ENCODE measurements at regions not wholly inside any gene's neighbourhood (a gene's known extent, or its start where the extent isn't known, plus 50 kb on each side); places are given as distances from the start of the nearest gene placed in this dataset.

GRCh38 chr11:115869780-115870431 lies 365.7 kb upstream of the CADM1 start:
- H2AFZ ChIP-seq (replicated peaks), result peak overlapping the region; percentile 70
- peaks cover 7% of the 10 kb centered on the region for H3K9me3 Mint-ChIP-seq
- H3K36me3 ChIP-seq, result no peaks in the 10 kb centered on the region
- H3K4me2 ChIP-seq, result peak overlapping the region; percentile 25
- H3K9ac ChIP-seq, result no peak overlapping the region
- H3F3A ChIP-seq (ENCODE audit: low read depth), result no peaks in the 10 kb centered on the region
- H3K4me1 ChIP-seq, result peaks cover 18% of the 10 kb centered on the region
- H3K4me3 Mint-ChIP-seq, result no peak overlapping the region
- no peaks in the 10 kb centered on the region for H3K9me3 ChIP-seq (ENCODE audit: low read depth)
- peak; percentile 59 for DNase-seq (ENCODE audit: low spot score)
- H3K27me3 ChIP-seq, result no peaks in the 10 kb centered on the region
- H3K4me1 Mint-ChIP-seq, result peaks cover 32% of the 10 kb centered on the region
- H3K36me3 Mint-ChIP-seq, result no peaks in the 10 kb centered on the region
- no peak overlapping the region for H3K4me3 ChIP-seq
- no peak for TF ChIP-seq EZH2phosphoT487 (IDR thresholded peaks at IDR 0.05)
- TF ChIP-seq EZH2 (IDR thresholded peaks at IDR 0.05), result no peak
- TF ChIP-seq CTCF (IDR thresholded peaks at IDR 0.05), result peak; percentile 69
- peaks cover 4% of the 10 kb centered on the region for H3K27me3 Mint-ChIP-seq (ENCODE audit: insufficient read depth, low read depth)
- no peak overlapping the region for H3K27ac Mint-ChIP-seq
- H3K27ac ChIP-seq, result no peak overlapping the region
- H3K79me2 ChIP-seq (ENCODE audit: low read depth), result no peaks in the 10 kb centered on the region
- no peaks in the 10 kb centered on the region for H4K20me1 ChIP-seq (ENCODE audit: low read depth)

- peaks cover 18% of the 10 kb centered on the region for H3K4me1 ChIP-seq
- no peaks in the 10 kb centered on the region for H3F3A ChIP-seq (ENCODE audit: low read depth)
- Mint-ChIP-seq H3K4me3 (no peak overlapping the region), H3K36me3 (no peaks in the 10 kb centered on the region), H3K27me3 (ENCODE audit: insufficient read depth, low read depth) (peaks cover 4% of the 10 kb centered on the region), H3K9me3 (peaks cover 7% of the 10 kb centered on the region), H3K27ac (no peak overlapping the region), H3K4me1 (peaks cover 32% of the 10 kb centered on the region)
- H3K36me3 ChIP-seq, result no peaks in the 10 kb centered on the region
- no peak for DNase-seq (ENCODE audit: low spot score)
- no peak for TF ChIP-seq EZH2 (IDR thresholded peaks at IDR 0.05)
- no peak for TF ChIP-seq EZH2phosphoT487 (IDR thresholded peaks at IDR 0.05)
- TF ChIP-seq CTCF (IDR thresholded peaks at IDR 0.05), result no peak
- H3K27me3 ChIP-seq, result no peaks in the 10 kb centered on the region
- H4K20me1 ChIP-seq (ENCODE audit: low read depth), result no peaks in the 10 kb centered on the region
- no peak overlapping the region for H3K9ac ChIP-seq
- H3K4me2 ChIP-seq, result no peak overlapping the region
- H3K27ac ChIP-seq, result no peak overlapping the region
- no peak overlapping the region for H2AFZ ChIP-seq (replicated peaks)
- no peaks in the 10 kb centered on the region for H3K79me2 ChIP-seq (ENCODE audit: low read depth)
- H3K9me3 ChIP-seq (ENCODE audit: low read depth), result no peaks in the 10 kb centered on the region
- H3K4me3 ChIP-seq, result no peak overlapping the region
Measured at GRCh38 chr11:115869131-115869530, 364.9 kb upstream of the CADM1 start.

- Histone ChIP-seq H3K79me2 (ENCODE audit: low read depth) (no peaks in the 10 kb centered on the region), H3K4me3 (no peak overlapping the region), H3K4me1 (no peaks in the 10 kb centered on the region), H3K4me2 (no peak overlapping the region), H3F3A (ENCODE audit: low read depth) (no peaks in the 10 kb centered on the region), H2AFZ (replicated peaks) (no peak overlapping the region), H3K36me3 (peaks cover 4% of the 10 kb centered on the region), H4K20me1 (ENCODE audit: low read depth) (no peaks in the 10 kb centered on the region), H3K9ac (no peak overlapping the region), H3K27ac (no peak overlapping the region), H3K27me3 (no peaks in the 10 kb centered on the region), H3K9me3 (ENCODE audit: low read depth) (peaks cover 4% of the 10 kb centered on the region)
- no peaks in the 10 kb centered on the region for H3K27me3 Mint-ChIP-seq (ENCODE audit: insufficient read depth, low read depth)
- H3K9me3 Mint-ChIP-seq, result peaks cover 6% of the 10 kb centered on the region
- H3K4me1 Mint-ChIP-seq, result no peaks in the 10 kb centered on the region
- H3K27ac Mint-ChIP-seq, result no peak overlapping the region
- H3K36me3 Mint-ChIP-seq, result no peaks in the 10 kb centered on the region
- DNase-seq (ENCODE audit: low spot score), result no peak
- TF ChIP-seq CTCF (IDR thresholded peaks at IDR 0.05) (no peak), EZH2phosphoT487 (IDR thresholded peaks at IDR 0.05) (no peak), EZH2 (IDR thresholded peaks at IDR 0.05) (no peak)
- no peak overlapping the region for H3K4me3 Mint-ChIP-seq
Measured at GRCh38 chr11:115860246-115860645, 356.0 kb upstream of the CADM1 start.
